GM10266 (cell line): ENCODE measurements at regions not wholly inside any gene's neighbourhood (a gene's known extent, or its start where the extent isn't known, plus 50 kb on each side); places are given as distances from the start of the nearest gene placed in this dataset.

Experiments used
- DNase-seq: peaks from one replicate; pipeline ENCODE4 v3.0.0; 2012; ENCODE audit errors: extremely low spot score
- TF ChIP-seq, protein P1 (sequence below): IDR thresholded peaks from 2 replicates; pipeline ENCODE4 v1.5.1; 2012; ENCODE audit warnings: mild to moderate bottlenecking, low read depth; ENCODE audit not compliant: control insufficient read depth, insufficient read depth; ENCODE audit errors: missing control alignments

DNA sequence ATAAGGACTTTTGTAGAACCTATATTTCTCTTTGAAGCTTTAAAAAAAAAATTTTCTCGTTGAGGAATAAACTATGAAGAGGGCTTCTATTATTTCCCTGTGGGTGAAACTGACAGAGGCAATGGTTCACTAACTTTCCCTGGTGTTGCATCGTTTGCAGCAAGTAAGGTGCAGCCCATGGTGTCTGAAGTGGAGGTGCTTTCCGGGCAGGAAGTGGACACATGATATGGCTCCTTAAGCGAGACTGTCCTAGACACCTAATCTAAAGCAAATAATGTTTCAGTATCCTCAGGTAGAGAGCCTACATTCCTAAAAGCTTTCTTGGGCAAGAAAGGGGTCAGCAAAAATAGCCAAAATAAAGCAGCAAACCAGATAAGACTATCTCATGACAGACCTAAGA is 437.6 kb upstream of the ARGLU1 start:
- TF ChIP-seq, protein P1, sequence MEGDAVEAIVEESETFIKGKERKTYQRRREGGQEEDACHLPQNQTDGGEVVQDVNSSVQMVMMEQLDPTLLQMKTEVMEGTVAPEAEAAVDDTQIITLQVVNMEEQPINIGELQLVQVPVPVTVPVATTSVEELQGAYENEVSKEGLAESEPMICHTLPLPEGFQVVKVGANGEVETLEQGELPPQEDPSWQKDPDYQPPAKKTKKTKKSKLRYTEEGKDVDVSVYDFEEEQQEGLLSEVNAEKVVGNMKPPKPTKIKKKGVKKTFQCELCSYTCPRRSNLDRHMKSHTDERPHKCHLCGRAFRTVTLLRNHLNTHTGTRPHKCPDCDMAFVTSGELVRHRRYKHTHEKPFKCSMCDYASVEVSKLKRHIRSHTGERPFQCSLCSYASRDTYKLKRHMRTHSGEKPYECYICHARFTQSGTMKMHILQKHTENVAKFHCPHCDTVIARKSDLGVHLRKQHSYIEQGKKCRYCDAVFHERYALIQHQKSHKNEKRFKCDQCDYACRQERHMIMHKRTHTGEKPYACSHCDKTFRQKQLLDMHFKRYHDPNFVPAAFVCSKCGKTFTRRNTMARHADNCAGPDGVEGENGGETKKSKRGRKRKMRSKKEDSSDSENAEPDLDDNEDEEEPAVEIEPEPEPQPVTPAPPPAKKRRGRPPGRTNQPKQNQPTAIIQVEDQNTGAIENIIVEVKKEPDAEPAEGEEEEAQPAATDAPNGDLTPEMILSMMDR: no peak
- no peak for DNase-seq

- TF ChIP-seq, protein P1: no peak
- no peak for DNase-seq
Observed at GRCh38 chr13:107003911-107004310, 436.0 kb upstream of the ARGLU1 start.

DNA sequence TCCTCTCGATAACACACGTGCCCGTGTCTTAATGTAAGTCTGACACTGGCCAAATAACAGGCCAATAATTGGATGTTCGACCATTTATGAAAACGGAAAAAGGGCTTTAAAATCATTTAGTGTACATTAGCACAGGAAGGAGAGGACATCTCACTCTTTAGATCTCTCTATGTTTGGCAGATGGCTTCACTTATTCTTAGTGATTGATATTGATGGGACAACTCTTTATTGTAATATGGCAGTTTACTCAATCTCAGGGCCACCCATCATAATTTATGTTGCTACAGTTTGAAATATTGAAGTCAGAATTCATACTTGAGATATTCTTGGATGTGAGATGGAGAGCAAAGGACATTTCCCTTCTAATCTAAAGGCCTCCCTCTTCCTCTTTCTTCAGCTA is 430.7 kb upstream of the ARGLU1 start:
- DNase-seq: no peak
- TF ChIP-seq, protein P1: no peak

GRCh38 chr13:106997696-106998095 is 429.8 kb upstream of the ARGLU1 start:
- TF ChIP-seq, protein P1: no peak
- DNase-seq: no peak

- TF ChIP-seq, protein P1: no peak
- DNase-seq: no peak
Observed at GRCh38 chr13:106996867-106997618, 429.1 kb upstream of the ARGLU1 start.

DNA sequence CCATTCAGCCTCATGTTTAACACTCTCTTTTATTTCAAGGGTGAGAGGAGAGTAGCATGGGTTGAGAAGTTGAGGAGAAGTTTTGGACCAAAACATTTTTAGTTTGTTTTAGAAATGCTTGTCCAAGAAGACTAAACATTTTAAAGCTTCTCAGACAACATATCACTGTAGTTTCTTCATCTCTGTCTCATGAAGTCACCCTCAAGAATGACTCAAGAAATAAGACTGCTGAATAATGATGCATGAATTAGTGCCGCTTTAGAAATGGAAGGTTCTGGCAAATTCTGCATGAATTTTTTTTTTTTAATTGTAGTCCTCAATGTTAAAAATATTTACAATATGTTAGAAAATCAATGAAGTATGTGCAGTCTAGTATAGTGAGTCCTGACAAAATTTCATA is 422.7 kb upstream of the ARGLU1 start:
- TF ChIP-seq, protein P1: no peak
- DNase-seq: no peak

- TF ChIP-seq, protein P1: no peak
- DNase-seq: no peak
Observed at GRCh38 chr13:106989876-106990275, 421.9 kb upstream of the ARGLU1 start.
